Activated CD4-positive, CD25-positive, alpha-beta regulatory T cell treated with anti-CD3 and anti-CD28 coated beads, Interleukin-2, amount 50 U/mL, for 72 hours (primary cell): ENCODE measurements at regions not wholly inside any gene's neighbourhood (a gene's known extent, or its start where the extent isn't known, plus 50 kb on each side); places are given as distances from the start of the nearest gene placed in this dataset.

ENCODE experiments used
- DNase-seq: peaks from one replicate; pipeline ENCODE4 v3.0.0; 2021

DNA sequence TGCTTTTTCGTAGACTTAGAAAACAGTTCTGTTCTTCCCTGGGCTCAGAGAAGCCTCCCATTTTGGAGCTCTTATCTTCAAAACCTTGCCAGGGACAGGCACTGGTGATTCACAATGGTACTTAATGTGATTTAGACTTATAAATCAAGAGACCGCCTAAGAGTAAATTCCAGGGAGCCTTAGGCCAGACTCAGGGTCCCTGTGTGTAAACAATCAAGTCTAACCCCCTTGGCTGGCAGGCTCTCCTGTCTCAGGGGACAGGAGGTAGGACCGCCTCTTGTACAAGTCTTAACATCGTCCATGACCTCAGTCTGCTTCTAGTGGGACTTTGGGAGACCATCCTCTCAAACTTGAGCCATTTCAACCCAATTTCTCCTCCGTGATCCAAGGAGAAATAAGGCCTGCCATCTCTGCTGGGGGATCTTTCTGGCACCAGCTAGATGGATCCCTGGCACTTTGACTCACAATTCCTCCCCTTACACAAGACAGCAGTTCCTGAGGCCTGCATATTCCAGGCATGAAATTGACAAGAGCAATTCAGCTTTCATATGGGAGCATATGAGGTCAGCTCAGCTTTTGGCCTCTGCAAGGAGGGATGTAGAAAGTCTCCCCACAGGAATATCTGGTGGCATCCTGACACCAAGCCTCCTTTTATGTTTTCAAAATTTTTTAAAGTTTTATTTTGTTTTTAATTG, 487.0 kb downstream of the TNS1 start:
- no peak for DNase-seq

- no peak for DNase-seq
Observed at GRCh38 chr2:217513258-217513657, 489.5 kb downstream of the TNS1 start.

- DNase-seq, result no peak
Observed at GRCh38 chr2:217512728-217513127, 490.1 kb downstream of the TNS1 start.

DNA sequence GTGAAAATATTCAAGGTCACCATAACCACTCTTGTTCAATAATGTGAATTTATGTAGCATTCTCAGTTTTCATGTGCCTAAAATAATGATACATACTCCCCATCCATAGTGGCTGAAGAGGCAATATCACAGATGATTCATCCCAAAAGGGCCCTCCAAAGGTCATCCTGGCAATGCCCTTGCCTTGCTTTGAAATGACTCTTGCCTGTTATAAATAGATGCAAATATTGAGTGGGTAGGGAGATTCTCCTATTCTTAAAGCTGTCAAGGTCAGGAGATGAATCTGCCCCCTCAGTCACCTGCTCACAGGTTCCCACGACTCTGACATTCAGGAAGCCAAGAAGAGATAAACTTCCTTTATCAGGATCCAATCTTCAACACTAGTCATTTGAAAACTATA, 490.5 kb downstream of the TNS1 start:
- DNase-seq, result no peak

DNA sequence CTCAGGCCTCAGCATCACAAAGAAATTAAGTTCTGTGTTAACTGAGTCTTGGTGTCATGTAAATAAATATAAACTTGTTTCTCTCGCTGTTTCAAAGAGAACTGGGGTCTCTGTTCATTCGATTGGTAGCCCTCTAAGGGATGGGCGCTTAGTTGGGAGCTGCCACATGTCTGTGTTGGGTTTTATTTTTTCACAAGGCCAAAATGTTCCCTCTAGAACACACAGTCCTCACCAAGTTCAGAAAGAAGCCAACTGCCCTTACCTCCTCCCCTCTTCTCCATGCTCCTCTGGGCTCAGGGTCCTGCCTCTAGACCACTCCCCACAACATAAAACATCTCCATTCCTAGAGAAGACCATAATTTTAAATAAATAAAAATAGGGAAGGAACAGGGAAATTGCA, 490.9 kb downstream of the TNS1 start:
- DNase-seq, result no peak

DNA sequence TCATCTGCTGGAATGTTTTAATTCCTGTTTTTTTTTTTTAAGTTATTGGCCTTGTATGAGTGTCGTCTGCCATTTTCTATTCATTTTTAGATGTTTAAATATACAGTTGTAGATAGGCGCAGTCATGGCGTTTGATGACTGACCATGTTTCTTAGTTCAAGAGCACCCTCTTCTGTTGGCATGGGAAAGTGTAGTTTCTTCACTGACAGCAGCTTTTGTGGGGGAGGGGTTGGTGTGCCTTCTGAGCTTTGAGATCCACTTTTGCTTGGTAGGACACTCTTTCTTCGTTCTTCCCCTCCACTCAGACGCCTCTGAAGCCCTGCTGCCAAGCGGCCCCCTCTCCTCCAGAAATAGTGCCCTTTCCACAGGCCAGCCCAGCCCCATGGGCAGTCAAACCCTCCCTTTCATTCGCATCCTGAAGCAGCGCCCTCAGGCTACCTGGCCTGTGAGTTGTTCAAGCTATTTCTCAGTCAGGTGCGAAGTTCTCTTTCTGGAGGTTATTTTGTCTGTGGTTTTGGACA, 492.0 kb downstream of the TNS1 start:
- no peak for DNase-seq

- DNase-seq, result no peak
Observed at GRCh38 chr2:217505303-217505702, 497.5 kb downstream of the TNS1 start.

DNA sequence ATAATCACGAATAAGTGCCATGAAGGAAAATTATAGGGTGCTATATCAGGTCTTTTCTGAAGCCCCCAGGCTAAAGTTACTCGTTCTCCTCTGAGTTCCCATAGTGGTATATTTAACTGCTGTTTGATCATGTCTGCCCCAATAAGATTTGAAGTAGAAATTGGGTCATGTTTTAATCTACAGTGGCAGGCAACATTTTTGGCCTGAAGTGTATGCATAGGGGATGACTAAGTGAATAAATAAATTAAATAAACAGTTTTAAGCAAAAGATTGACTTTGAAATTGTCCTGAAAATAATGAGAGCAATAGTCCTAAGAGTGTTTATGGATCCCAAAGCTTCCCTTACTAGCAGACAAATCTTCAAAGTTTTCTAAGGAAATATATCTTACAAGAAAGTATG, 500.9 kb downstream of the TNS1 start:
- DNase-seq, result no peak

- DNase-seq, result no peak
Observed at GRCh38 chr2:217497843-217498377, 504.9 kb downstream of the TNS1 start.

GRCh38 chr2:217494557-217494956, 508.2 kb downstream of the TNS1 start:
- DNase-seq, result no peak

DNA sequence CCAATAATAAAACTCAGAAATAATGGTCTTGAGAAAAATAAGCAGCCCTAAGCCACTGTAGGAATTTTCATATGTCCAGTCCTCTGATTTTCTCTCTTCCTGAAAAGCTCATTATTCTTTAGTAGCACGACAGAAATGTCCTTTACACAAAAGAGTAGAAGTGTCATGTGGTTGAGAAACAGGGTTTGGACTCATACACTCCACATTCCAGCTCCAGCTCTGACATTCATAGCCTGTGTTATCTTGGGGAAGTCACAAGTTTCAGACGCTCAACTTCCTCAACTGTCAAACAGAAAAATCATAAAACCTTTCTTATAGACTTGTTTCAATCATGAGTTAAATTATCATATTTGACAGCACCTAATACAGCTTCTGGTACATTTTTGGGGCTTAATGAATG, 511.5 kb downstream of the TNS1 start:
- DNase-seq, result no peak

- DNase-seq, result no peak
Observed at GRCh38 chr2:217489145-217489960, 513.4 kb downstream of the TNS1 start.

- DNase-seq, result no peak
Observed at GRCh38 chr2:217484046-217484445, 518.7 kb downstream of the TNS1 start.

DNA sequence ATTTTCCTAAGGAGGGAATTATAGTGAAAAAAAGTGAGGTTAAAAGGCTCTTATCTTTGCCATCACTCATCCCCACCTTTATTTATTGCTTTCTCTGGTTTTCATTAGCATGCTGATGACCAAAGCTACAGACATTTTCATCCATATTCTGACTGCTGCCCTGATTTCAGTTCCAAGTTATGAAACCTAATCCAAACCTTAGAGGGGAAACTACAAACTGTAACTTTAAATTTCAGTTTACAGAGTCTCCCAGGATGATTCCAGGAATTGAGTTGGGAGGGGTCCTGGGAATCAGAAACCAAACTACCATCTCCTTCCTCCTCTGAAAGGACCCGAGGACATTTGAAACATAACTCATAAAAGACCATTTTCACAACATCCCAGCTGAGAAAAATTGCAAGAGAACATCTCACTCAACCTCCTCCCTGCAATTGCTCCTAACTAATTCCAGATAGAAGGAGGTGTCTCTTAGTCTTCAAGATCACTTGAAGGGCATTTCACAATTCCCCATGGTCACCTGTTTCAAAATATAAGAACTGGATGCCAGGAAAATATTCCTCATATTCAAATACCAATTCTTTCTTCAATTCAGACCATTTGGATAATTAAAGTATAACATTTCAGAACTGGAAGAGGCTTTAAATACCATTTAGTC, 520.6 kb downstream of the TNS1 start:
- no peak for DNase-seq

- DNase-seq, result no peak
Observed at GRCh38 chr2:217481577-217481976, 521.2 kb downstream of the TNS1 start.

GRCh38 chr2:217479566-217479965, 523.2 kb downstream of the TNS1 start:
- no peak for DNase-seq

- DNase-seq, result no peak
Observed at GRCh38 chr2:217478831-217479455, 523.9 kb downstream of the TNS1 start.

- DNase-seq, result no peak
Observed at GRCh38 chr2:217477583-217477982, 525.2 kb downstream of the TNS1 start.

DNA sequence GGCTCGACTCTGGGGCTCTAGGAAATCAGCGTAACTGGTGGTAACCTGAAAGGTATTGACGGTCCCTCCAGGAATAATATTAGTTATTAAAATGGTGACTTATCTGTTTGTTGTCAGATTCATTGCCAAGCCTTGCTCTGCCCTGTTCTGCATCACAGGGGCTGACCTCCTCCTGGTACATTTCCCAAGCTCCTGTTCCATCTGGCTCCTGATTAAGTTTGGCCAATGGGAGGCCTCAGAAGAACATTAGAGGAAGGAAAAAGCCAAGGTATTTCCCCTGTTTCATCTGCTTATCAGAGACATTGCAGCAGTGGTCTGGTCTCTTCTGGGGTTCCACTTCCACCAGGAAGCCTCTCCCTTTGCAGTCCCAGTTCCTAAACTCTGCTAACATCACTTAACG, 527.0 kb downstream of the TNS1 start:
- DNase-seq, result no peak

DNA sequence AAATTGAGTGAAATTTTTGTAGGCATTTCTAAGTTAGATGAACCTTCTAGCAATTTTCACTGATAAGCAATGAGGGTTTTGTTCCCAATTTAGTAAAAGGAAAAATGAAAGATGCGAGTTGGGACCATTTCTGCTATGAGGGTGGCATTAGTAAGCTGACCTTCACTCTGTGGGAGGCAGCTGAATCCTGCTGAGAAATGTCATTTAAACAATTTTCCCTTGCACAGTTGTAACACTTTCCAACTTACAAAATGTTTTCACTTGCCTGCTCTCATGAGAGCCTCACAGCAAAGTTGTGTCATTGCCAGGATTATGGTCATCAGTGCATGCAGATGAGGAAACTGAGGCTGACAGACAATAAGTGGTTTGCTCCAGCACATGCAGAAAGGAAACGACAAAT, 527.7 kb downstream of the TNS1 start:
- DNase-seq, result no peak

GRCh38 chr2:217471319-217471718, 531.5 kb downstream of the TNS1 start:
- DNase-seq, result no peak

GRCh38 chr2:217469203-217469810, 533.5 kb downstream of the TNS1 start:
- no peak for DNase-seq
